22Rv1 (cell line): ENCODE measurements at regions not wholly inside any gene's neighbourhood (a gene's known extent, or its start where the extent isn't known, plus 50 kb on each side); places are given as distances from the start of the nearest gene placed in this dataset.

Experiments used
- ZFX ChIP-seq: fragments of 450-650 bp; IDR thresholded peaks from 2 replicates; pipeline ENCODE4 v1.6.1; 2017; ENCODE audit warnings: antibody characterized with exemption, borderline replicate concordance
- TF ChIP-seq, protein P1 (sequence below): fragments of 450-650 bp; IDR thresholded peaks from 2 replicates; pipeline ENCODE4 v1.5.1; 2017; ENCODE audit warnings: mild to moderate bottlenecking

GRCh38 chr2:215680605-215681598 lies 245.0 kb upstream of the FN1 start:
- TF ChIP-seq, protein P1, sequence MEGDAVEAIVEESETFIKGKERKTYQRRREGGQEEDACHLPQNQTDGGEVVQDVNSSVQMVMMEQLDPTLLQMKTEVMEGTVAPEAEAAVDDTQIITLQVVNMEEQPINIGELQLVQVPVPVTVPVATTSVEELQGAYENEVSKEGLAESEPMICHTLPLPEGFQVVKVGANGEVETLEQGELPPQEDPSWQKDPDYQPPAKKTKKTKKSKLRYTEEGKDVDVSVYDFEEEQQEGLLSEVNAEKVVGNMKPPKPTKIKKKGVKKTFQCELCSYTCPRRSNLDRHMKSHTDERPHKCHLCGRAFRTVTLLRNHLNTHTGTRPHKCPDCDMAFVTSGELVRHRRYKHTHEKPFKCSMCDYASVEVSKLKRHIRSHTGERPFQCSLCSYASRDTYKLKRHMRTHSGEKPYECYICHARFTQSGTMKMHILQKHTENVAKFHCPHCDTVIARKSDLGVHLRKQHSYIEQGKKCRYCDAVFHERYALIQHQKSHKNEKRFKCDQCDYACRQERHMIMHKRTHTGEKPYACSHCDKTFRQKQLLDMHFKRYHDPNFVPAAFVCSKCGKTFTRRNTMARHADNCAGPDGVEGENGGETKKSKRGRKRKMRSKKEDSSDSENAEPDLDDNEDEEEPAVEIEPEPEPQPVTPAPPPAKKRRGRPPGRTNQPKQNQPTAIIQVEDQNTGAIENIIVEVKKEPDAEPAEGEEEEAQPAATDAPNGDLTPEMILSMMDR: no peak
- TF ChIP-seq ZFX: no peak
